GM18511 (cell line): ENCODE measurements at regions not wholly inside any gene's neighbourhood (a gene's known extent, or its start where the extent isn't known, plus 50 kb on each side); places are given as distances from the start of the nearest gene placed in this dataset.

Experiments used
- ATAC-seq: cut with Tn5 transposase; IDR thresholded peaks from one replicate; pipeline ENCODE4 v1.9.1; 2021; ENCODE audit warnings: mild to moderate bottlenecking, moderate library complexity; ENCODE audit not compliant: unreplicated experiment

GRCh38 chr2:71786291-71787107, 333.1 kb downstream of the DYSF start:
- ATAC-seq: no peak

GRCh38 chr2:71785516-71785981, 332.2 kb downstream of the DYSF start:
- ATAC-seq: no peak

GRCh38 chr2:71784734-71785511, 331.6 kb downstream of the DYSF start:
- no peak for ATAC-seq

- ATAC-seq: no peak
Measured at GRCh38 chr2:71783815-71784214, 330.5 kb downstream of the DYSF start.

- ATAC-seq: no peak
Measured at GRCh38 chr2:71783215-71783614, 329.9 kb downstream of the DYSF start.

- no peak for ATAC-seq
Measured at GRCh38 chr2:71782323-71782722, 329.0 kb downstream of the DYSF start.

- ATAC-seq: no peak
Measured at GRCh38 chr2:71781695-71782228, 328.4 kb downstream of the DYSF start.

- ATAC-seq: no peak
Measured at GRCh38 chr2:71780162-71780561, 326.8 kb downstream of the DYSF start.

GRCh38 chr2:71779774-71780105, 326.4 kb downstream of the DYSF start:
- ATAC-seq: no peak

GRCh38 chr2:71778936-71779773, 325.8 kb downstream of the DYSF start:
- ATAC-seq: no peak

- ATAC-seq: no peak
Measured at GRCh38 chr2:71778514-71778913, 325.2 kb downstream of the DYSF start.

- no peak for ATAC-seq
Measured at GRCh38 chr2:71777946-71778345, 324.6 kb downstream of the DYSF start.

- ATAC-seq: no peak
Measured at GRCh38 chr2:71776227-71776626, 322.9 kb downstream of the DYSF start.

- no peak for ATAC-seq
Measured at GRCh38 chr2:71773218-71773617, 319.9 kb downstream of the DYSF start.

- ATAC-seq: no peak
Measured at GRCh38 chr2:71772510-71773172, 319.3 kb downstream of the DYSF start.

- ATAC-seq: no peak
Measured at GRCh38 chr2:71767663-71768062, 314.3 kb downstream of the DYSF start.

GRCh38 chr2:71759060-71759459, 305.7 kb downstream of the DYSF start:
- ATAC-seq: no peak

- no peak for ATAC-seq
Measured at GRCh38 chr2:71757351-71757750, 304.0 kb downstream of the DYSF start.

- no peak for ATAC-seq
Measured at GRCh38 chr2:71756280-71756906, 303.0 kb downstream of the DYSF start.

GRCh38 chr2:71751590-71751989, 298.2 kb downstream of the DYSF start:
- no peak for ATAC-seq
